Kidney glomerular epithelial cell (primary cell): ENCODE measurements at regions not wholly inside any gene's neighbourhood (a gene's known extent, or its start where the extent isn't known, plus 50 kb on each side); places are given as distances from the start of the nearest gene placed in this dataset.

Source experiments
- DNase-seq: peaks from one replicate; lab custom pipeline; 2025; lab: John Stamatoyannopoulos, UW

DNA sequence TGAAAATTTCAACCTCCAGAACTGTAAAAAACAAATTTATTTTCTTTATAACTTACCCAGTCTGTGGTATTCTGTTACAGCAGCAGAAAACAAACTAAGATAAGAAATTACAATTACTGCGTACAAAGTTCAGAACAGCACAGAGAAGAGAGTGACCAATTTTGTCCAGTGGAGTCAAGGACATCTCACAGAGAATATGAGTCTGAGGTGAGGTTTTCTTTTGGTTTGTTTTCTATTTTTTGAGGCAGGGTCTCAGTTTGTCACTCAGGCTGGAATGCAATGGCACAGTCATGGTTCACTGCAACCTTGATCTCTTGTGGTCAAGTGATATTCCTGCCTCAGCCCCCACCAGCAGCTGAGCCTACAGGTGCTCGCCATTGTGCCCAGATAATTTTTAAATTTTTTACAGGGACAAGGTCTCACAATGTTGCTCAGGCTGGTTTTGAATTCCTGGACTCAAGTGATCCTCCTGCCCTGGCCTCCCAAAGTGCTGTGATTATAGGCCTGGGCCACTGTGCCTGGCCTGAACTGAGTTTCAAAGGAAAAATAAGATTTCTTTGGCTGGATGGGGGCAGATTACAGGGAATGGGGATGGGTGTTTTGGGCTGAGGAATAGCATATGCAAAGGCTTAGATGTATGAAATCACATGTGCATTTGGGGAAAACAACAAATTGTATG lies 201.1 kb upstream of the USP24 start:
- DNase-seq = no peak

DNA sequence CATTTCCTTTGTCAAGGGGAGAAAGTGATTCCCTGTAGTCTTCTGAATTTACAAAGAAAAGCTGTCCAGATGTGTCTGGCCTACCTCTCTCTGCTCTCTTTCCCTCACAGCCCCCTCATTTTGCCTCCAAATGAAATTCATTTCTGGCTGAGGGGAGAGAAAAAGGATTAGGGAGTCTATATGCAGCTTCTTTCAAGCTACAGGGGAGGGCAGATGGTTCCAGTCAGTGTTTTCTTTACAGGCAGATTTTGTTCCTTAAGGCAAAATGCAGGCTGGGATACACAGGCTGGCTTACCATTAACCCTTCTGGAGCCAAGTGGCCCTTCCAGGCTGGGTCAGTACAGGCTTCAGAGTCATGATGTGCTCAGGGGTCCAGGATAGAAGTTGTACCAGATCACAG lies 198.1 kb upstream of the USP24 start:
- no peak for DNase-seq

DNA sequence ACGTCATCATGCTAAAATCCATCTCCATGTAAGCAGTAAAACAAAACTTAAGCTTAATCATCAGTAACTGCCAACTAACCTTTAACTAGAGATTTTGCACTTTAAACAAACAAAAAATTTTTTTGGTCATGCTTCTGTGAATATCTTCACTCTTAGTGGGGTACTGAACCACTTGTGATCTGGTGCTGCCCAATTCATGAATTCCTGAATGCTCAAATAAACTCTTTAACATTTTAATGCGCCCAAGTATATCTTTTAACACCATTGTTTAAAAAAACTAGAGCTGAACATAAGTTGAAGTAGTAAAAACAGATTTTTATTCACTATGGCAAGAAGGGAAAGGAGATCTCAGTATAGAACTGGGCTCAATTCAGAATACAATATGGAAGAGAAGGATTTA lies 196.9 kb upstream of the USP24 start:
- no peak for DNase-seq

DNA sequence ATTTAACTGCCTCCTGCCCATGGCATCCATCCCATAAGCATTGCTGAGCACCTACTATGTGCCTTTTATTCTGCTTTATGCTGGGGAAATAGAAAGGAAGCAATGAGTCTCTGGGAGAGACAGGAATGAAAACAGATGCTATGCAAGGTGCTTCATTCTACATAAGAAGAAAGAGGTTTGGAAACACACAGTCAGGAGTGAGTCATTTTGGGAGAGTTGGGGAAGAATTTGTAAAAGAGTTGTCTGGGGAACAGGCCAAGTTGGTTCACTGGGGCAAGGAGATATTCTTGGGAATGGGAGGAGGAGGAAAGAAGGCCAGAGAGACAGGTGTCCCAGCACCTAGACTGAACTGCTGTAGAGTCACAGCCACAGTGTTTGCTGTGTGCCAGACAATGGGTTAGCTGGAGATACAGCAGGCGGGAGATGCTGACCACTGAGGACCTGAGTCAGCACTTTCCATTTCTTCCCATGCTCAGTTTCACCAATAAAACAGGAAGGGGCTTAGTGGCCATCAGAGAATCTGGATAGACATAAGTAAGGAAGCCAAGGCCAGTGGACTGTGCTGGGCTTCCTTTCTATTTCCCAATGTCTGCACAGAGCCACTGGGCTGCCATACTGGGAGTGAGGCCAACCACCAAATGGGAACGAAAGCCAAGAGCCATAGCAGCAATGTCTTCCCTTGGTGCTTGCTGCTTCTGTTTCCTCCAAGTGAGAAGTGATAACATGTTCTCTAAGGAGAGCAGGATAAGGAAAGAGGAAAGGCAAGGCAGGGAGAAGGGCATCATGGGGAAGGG lies 187.7 kb upstream of the USP24 start:
- no peak for DNase-seq

DNA sequence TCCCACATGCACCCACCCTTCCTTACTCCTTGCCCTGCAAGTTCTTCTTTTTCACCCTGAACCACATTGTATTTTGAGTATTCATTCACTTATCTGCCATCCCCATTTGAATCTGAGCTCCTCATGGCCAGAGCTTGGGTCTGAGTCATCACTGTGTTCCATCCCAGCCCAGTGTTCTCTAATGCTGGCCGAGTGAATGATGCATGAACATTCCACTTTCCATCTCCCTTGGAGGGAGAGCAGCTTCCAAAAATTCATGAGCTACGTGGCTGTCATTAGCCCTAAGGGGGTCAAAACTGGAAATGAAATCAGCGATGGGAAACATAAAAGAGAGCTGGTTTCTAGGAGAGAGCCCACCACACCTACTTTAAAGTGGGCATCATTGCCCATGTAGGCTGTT lies 187.0 kb upstream of the USP24 start:
- peak; percentile 4 for DNase-seq

DNA sequence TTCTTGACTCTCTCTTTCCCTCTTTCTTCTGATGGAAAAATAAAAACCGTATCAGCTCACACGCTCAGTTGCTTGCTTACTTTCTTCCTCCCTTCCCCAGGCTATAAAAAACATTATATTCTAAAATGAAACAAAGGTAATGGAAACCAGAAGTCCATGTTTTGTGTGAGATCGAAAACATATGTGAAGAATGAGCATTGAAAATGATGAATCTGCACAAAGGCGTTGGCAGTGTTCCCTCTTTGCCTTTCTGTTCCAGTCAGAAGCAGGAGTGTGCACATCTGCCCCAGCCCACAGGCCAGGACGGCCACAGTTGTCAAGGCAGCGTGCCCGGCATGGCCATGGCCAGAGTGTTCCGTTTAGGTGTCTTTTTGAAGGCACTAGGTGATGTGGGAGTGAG lies 185.3 kb upstream of the USP24 start:
- DNase-seq = no peak

DNA sequence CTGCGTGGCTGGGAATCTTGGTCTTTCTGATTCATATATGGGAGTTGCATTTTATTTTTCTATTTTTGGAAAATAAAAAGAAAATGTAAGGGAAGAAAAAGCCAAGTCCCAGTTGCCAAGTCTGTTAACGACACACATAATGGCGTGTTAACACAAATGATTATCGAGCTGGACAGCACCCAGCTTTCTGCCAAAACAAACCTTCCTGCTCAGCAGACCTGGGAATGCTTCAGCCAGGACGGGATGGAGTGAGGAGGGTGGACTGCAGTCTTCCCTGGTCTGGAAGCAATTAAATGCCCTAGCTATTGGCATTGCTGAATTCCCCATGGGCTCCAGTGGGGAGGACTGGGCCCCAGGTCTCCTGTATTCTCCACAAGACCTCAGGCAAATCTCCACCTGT lies 184.2 kb upstream of the USP24 start:
- DNase-seq = no peak

DNA sequence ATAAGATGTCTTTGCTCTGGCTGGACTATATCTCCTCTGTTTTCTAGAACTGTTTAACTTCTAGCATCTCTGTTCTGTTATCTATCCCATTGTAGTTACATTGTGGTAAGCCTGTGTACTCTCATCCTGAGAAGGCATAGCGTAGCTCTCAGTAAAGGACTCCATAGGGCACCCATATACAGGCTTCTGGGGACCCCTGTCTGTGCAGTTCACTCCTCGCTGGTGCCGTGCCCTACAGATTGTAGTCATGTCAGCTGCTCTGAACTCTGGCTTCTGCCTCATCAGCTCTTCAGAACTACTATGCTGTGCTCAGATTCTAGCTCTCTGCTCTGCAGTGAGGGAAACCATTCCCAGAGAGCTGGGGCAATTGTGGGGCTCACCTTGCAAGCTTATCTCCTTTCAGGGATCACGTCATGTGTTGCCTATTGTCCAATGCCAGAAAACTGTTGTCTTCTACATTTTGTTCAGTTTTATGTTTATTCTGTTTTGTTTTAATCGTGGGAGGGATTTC lies 181.3 kb upstream of the USP24 start:
- DNase-seq = no peak

DNA sequence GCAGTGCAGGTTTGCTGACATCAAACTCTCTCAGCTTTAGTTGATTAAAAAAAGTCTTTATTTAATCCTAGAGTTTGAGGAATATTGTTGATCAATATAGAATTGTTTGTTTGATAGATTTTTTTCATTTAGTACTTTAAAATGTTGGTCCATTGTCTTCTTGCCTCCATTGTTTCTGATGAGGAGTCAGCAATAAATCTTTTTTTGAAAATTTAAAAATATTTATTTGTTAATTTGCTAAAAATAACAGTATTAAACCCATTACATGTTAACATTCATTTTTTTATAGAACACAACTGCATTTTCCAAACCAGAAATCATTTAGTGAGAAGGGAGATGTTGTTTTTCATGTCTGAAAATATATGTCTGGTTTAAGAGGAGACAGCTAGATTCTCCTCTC lies 173.8 kb upstream of the USP24 start:
- no peak for DNase-seq

DNA sequence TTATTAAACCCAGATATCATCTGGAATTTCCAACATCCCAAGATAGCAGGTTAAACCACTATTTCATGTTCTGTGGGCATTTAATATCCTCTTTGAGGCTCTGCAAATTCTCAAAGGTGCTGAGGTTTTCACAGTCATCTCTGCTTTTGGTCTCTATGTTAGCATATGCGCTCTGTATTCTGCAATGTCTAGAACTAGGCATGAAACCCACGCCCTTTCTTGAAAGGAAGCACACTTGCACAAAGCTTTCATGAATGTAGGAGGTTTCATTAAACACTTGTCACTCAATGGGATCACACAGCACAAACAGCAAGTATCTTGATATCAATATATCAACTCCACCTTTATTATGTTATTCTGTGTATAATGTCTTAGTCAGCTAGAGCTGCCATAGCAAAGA lies 172.0 kb upstream of the USP24 start:
- DNase-seq = no peak

DNA sequence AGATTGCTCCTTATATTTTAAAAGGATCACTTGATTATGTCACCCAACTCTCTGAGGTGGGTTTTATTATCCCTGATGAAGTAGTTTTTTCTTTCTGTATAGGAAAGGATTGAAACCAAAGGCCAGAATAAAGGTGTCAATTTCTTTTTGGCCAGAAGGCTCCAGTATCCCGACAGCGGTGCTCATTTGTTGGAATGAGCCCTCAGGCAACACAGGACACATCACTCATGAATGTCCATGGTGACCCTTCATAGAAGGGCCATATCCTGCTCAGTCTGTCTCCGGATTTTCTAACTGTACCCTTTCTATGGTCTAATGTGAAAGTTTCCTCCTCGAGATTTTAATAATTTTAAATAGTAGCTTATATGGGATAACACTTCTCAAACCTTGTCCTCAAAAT lies 171.3 kb upstream of the USP24 start:
- no peak for DNase-seq

DNA sequence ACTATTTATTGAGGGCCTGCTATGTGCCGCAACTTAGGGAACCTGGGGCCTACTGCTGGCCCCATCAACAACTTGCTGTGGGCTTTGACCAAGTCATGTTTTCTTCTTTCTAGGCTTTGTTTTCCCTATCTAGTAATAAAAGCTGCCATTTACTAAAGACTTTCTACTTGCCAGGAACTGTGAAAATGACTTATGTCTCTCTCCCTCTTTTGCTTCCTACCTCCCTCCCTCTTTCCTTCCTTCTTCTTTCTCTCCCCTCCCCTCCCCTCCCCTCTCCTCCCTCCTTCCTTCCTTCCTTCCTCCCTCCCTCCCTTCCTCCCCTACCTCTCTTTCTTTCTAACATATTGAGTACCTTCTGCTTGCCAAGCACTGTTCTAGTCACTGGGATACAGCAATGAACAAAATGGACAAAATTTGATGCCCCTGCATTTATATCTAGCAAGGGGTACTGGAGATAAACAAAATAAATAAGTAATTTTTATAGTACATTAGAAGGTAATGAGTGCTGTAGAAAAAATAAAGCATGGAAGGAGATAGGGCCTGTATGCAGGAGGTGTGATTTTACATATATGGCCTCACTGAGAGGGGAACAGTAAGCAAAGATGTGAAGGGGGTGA lies 170.3 kb upstream of the USP24 start:
- no peak for DNase-seq

DNA sequence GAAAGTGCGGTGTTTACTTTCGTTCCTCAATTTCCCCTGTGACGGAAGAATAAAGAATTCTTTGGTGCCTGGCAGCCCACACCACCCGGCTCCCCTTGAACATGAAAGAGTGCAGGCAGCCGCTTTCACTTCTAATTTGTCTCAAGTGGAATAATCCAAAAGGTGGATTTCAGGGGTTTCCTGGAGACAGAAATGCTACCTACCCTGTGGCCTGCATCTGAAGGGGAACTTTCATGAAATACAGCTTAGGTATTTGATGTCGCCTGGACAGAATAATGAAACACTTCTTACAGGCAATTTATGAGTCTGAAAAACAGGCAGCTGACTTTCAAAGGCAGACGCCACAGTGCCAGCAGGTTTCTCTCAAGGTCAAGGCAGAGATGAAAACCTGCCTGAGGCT lies 169.5 kb upstream of the USP24 start:
- DNase-seq = no peak

DNA sequence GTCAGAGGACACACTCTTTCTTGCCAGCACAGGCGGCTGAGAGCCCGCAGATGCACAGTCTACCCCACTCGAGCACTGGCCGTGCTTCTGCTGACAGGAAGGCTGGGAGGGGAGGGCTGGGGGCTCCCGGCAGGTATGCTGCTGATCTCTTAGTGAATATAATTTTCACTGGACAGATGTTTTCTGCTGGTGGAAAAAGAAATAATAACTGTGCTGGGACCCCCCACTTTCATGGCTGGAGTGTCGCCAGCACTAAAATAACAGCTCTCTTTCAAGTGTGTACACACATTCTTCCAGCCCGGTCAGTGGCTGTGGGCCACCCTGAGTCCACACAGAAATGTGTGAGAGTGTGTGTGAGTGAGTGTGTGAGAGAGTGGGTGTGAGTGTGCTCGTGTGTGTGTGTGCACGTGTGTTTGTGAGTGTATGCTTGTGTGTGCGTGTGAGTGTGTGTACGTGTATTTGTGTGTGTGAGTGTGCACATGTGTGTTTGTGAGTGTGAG lies 167.7 kb upstream of the USP24 start:
- no peak for DNase-seq

DNA sequence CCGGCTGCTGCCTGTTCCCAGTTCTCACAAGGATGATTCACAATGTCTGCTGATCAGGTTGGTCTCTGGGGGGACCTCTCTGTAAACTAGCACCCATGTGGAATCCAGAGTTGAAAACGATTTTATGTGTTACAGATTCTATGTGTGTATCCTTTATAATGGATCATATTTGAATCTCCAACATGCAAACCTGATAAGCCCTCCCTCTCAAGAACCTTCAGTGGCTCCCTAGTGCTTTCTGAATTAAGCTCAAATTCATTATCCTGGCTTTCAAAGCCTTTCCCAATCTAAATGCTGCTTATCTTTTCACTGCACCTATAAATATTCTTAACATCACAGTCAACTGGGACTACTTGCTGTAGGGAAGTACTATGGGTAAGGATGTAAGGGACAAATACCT lies 166.8 kb upstream of the USP24 start:
- no peak for DNase-seq

DNA sequence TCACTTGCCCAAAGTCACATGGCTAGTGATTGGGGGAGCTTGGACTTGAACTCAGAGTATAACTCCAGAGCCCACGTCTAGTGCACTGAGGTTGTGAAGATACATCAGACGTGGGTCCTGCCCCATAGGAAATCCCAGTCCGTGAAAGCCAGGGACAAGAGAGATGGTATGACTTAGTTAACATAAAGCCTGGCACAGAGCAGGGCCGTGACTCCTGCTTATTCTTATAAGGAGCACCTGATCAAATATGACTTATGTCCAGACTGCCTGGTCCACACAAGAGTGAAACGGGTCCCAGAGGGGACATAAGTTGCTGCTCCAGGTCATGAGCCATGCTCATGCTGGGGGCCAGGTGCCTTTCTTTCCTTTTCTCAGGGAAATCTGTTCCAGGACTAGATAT lies 166.3 kb upstream of the USP24 start:
- no peak for DNase-seq

DNA sequence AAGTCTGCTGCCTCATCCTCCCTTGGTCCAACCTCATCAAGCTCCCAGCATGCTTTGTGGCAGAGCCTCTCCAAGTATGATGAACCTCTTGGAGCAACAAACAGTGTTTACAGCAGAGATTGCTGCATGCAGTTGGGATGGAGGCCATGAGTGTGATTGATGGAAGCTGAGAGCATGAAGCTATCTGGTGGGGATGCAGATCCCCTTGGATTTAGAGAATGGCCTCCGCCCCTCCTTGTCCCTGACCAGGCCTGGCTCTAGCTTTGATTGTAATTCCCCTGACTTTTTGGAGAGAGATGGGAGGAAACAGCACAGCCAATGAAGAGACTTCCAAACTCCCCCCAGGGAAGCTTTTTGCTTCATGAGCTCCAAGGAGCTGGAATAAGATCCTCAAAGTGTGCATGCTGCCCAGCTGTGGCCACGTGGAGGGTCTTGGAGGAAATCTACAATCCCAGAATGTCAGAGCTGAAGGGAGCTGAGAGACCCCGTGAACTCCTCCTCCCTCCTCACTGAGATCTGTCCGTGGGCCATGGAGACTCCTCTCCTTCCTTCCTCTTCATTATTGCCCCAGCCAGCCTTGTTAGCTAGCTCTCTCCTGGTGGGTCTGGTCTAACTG lies 165.3 kb upstream of the USP24 start:
- no peak for DNase-seq

DNA sequence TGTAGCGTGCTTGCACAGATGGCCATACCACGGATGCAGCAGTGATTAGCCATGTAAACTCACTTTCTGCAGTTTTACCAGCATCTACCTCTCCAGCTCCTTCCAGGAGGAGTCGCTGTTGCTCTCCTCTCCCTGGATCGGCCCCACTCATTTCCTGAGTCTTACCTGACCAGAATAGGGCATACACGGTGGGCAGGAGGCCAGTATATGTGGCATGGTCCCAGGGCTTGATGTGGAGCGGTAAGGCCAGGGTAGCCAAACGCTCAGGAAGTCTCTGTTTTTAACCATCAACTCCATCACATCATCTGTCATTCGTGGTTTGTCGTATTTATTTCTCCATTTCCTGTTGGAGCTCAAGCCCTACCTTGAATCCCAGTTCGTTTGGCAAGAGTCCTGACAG lies 163.4 kb upstream of the USP24 start:
- DNase-seq = no peak

DNA sequence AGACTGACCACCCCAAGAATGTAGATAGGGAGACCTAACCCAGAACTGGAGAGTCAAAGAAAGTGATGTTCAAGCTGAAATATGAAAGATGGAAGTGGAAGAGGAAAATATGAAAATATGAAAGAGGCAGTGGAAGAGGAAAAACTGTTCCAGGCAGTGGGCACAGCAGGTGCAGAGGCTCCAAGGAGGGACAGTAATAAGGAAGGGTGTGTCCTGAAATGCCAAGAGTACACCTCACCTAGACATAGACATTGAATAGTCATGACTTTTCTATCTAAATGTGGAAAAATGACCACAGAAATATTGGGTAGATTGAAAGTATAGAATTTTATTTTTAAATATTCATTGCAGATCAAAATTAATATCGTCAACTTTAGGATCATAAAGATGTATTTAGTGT lies 161.7 kb upstream of the USP24 start:
- DNase-seq = no peak

DNA sequence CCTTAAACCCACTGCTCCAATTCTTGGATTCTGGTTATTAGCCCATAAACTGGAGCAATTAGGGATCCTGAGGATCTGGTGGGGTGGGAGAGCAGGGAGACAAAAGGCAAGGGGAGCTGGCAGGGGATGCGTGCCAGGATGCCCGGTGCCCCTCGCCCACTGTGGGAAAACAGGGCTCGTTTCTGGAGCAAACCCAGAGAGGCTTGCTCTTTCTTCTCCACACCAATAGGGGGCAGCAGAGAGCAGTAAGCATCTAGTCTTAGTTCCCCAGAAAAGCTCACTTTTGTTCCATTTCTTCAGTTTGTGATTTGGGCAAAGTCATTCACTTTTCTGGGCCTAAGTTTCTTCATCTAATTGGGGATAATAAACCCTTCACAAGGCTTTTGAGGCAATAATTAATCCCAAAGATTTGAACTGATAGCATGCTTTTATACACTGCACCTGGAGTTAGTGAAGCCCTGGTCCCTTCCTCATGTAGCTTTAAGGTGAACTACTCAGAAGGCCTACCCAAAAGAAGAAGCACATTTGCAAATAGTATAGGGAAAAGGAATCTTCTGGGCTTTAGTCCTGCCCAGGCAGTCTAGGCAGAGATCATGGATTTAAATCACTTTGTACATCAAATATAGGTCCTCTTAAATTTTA lies 160.6 kb upstream of the USP24 start:
- DNase-seq = peak; percentile 11

DNA sequence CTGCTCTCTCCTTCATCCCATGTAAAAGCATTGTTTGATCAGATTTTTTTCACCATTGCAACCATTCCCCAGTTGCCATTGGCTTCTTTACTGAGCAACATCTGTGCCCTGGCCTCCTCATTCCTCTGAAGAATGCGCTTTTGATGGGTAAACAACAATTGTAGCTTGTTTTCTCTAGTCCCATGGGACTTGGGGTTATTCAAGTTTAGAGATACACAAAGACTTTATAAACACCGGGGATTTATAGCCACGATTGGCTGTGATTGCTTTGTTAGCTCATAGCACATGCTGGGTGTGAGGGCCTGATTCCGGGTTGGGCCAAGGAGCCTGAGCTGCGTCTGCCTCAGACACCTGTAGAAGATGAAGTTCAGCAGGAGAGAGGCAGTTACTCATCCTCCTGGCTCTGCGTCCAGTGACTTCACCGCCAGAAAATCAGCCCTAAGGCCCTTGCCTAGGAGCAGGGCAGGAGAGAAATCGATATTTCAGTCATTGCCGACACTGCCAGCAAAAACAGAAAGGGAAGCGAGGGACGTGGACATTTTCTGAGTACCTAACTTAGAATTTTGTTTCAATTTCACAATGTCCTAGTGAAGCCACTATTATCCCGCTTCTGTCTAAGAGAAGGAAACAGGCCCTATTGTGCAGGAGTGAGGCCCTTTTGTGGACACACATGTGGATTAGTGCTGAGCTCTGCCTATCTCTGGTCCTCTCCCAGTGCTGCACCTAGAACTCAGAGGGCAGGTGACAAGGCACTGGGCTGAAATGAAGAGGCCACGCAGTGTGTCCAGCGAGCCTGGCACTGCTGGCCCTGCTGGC lies 159.8 kb upstream of the USP24 start:
- DNase-seq = no peak
